ENCODE measurements at regions not wholly inside any gene's neighbourhood (a gene's known extent, or its start where the extent isn't known, plus 50 kb on each side); places are given as distances from the start of the nearest gene placed in this dataset.

DNA sequence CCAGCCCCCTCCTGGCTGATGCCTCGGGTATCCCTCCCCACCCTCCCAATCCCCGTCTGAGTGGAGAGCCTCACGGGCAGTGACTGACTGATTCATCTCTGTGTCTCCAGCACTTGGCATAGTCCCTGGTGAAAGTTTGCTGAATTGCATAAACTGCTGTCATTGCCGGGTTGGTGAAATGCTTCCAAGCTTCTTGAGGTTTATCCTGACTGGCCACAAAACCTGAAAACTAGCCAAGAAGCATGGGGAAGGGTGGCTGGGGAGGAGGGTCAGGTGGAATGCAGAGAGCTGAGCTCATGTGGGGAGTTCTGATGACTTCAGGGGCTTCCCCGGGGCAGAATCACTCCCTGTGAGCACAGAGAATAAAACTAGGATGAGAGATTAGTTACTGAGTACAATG lies 56.9 kb upstream of the GGTA1 start:
- TF ChIP-seq, protein P1, sequence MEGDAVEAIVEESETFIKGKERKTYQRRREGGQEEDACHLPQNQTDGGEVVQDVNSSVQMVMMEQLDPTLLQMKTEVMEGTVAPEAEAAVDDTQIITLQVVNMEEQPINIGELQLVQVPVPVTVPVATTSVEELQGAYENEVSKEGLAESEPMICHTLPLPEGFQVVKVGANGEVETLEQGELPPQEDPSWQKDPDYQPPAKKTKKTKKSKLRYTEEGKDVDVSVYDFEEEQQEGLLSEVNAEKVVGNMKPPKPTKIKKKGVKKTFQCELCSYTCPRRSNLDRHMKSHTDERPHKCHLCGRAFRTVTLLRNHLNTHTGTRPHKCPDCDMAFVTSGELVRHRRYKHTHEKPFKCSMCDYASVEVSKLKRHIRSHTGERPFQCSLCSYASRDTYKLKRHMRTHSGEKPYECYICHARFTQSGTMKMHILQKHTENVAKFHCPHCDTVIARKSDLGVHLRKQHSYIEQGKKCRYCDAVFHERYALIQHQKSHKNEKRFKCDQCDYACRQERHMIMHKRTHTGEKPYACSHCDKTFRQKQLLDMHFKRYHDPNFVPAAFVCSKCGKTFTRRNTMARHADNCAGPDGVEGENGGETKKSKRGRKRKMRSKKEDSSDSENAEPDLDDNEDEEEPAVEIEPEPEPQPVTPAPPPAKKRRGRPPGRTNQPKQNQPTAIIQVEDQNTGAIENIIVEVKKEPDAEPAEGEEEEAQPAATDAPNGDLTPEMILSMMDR (IDR thresholded peaks at IDR 0.05; ENCODE audit: control extremely low read depth in 1 of 3, insufficient read depth in 1 of 3, low read depth in 1 of 3, low read length in 3 of 3): no peak
- TF ChIP-seq SIN3A (conservative IDR thresholded peaks at IDR 0.05 in 1 of 2, IDR thresholded peaks at IDR 0.05 in 1 of 2; ENCODE audit: low read depth in 1 of 2, low read length in 2 of 2): no peak
